ENCODE measurements at regions not wholly inside any gene's neighbourhood (a gene's known extent, or its start where the extent isn't known, plus 50 kb on each side); places are given as distances from the start of the nearest gene placed in this dataset.

GRCh38 chr1:172938681-172939080 is 112.1 kb downstream of the TNFSF18 start:
- ChIA-PET RAD21 (ENCODE audit: low non-redundant PET in 1 of 2, low total read pairs in 2 of 2, uncharacterized antibody in 2 of 2, unreplicated experiment in 2 of 2) (no interaction called here), CTCF (no interaction called here)
- no peak for ATAC-seq

More at GRCh38 chr1:172938681-172939080, 112.1 kb downstream of the TNFSF18 start:
- no peak for DNase-seq (ENCODE audit: low read depth, low spot score)
- Histone ChIP-seq H3K9ac (ENCODE audit: low read length) (no peak overlapping the region), H3K4me3 (replicated peaks in 1 of 2; ENCODE audit: low read depth in 1 of 2, low read length in 2 of 2) (no peak overlapping the region), H3K36me3 (ENCODE audit: control insufficient read depth in 1 of 2, insufficient read depth in 2 of 2, low read length in 2 of 2) (no peaks in the 10 kb centered on the region), H3K4me1 (ENCODE audit: control insufficient read depth in 1 of 2, insufficient read depth in 2 of 2, low read length in 2 of 2) (peaks cover 14 to 18% of the 10 kb centered on the region in 2 experiments), H3K27me3 (ENCODE audit: insufficient read depth, low read length) (no peaks in the 10 kb centered on the region), H4K20me1 (ENCODE audit: insufficient read depth) (no peaks in the 10 kb centered on the region), H3K9me3 (ENCODE audit: control insufficient read depth in 1 of 2, insufficient read depth in 1 of 2, low read depth in 1 of 2, low read length in 2 of 2) (no peaks in the 10 kb centered on the region), H3K27ac (ENCODE audit: low read depth, low read length) (no peak overlapping the region), H3K4me2 (ENCODE audit: low read length) (no peak overlapping the region), H3K9me2 (ENCODE audit: insufficient read depth) (no peaks in the 10 kb centered on the region), H2AFZ (ENCODE audit: low read depth, low read length, poor library complexity, severe bottlenecking) (no peak overlapping the region), H3K79me2 (ENCODE audit: insufficient read depth, low read length) (no peaks in the 10 kb centered on the region)
- POLR2A ChIA-PET = no interaction called here
- BruUV-seq (replicated peaks) = no TSS peak
- TF ChIP-seq JUND (IDR thresholded peaks at IDR 0.05) (no peak), ZNF274 (IDR thresholded peaks at IDR 0.05; ENCODE audit: low read depth, low read length) (no peak), REST (IDR thresholded peaks at IDR 0.05; ENCODE audit: low read depth) (no peak), EZH2 (IDR thresholded peaks at IDR 0.05) (no peak), FOSL1 (IDR thresholded peaks at IDR 0.05; ENCODE audit: low read depth) (no peak), CBX3 (IDR thresholded peaks at IDR 0.05; ENCODE audit: low read depth) (no peak), ZBTB33 (IDR thresholded peaks at IDR 0.05; ENCODE audit: extremely low read depth, insufficient replicate concordance, low read length) (no peak), ZFX (IDR thresholded peaks at IDR 0.05) (no peak), RAD21 (IDR thresholded peaks at IDR 0.05; ENCODE audit: low read depth) (no peak), POLR2AphosphoS5 (IDR thresholded peaks at IDR 0.05; ENCODE audit: low read depth, low read length) (no peak), POLR2A (IDR thresholded peaks at IDR 0.05; ENCODE audit: borderline replicate concordance, extremely low read depth, insufficient read depth, insufficient read length) (no peak), SIN3A (IDR thresholded peaks at IDR 0.05; ENCODE audit: low read depth) (no peak), TCF7L2 (IDR thresholded peaks at IDR 0.05; ENCODE audit: borderline replicate concordance, extremely low read depth, insufficient read depth, insufficient read length) (no peak)
- intact Hi-C loops (cut with micrococcal nuclease) = no loop called here
